ENCODE measurements at regions not wholly inside any gene's neighbourhood (a gene's known extent, or its start where the extent isn't known, plus 50 kb on each side); places are given as distances from the start of the nearest gene placed in this dataset.

DNA sequence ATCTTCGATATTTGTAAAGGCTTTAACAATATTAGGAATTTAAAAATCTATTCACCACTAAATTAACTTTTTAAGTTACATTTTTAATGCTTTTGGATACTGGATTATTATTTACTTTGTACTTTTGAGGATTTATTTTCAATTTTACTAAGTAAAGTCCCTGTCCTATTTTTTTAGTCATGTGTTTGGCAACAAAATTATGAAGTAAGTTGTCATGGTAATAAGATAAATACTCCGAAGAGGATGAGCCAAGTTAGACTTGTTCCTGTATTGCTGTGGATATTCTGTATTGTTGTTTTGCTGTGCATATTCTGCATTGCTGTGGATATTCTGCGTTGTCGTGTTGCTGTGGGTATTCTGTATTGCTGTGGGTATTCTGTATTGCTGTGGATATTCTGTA is 210.1 kb downstream of the MTRR start:
- FAIRE-seq (no peak), ATAC-seq (no peak), DNase-seq (ENCODE audit: low read depth, low spot score) (no peak)
- TF ChIP-seq MTA2 (IDR thresholded peaks at IDR 0.05; ENCODE audit: low read depth) = no peak
- TF ChIP-seq FOXK2 (IDR thresholded peaks at IDR 0.05) = no peak
- no peak for TF ChIP-seq STAT1 (conservative IDR thresholded peaks at IDR 0.05)
- no peak for TF ChIP-seq NFXL1 (IDR thresholded peaks at IDR 0.05; ENCODE audit: borderline replicate concordance)
- BruUV-seq (replicated peaks) = no TSS peak
- SMC1A ChIA-PET (ENCODE audit: uncharacterized antibody, unreplicated experiment) = no interaction called here
- no peaks in the 10 kb centered on the region for H3K36me3 ChIP-seq (ENCODE audit: control insufficient read depth in 2 of 2, insufficient read depth in 2 of 2, low read length in 1 of 2)
- no peak overlapping the region for H3K27ac ChIP-seq (ENCODE audit: control insufficient read depth, insufficient read depth)
- no peak overlapping the region for H3K4me2 ChIP-seq (ENCODE audit: control insufficient read depth, insufficient read depth)
- RAD21 ChIA-PET (ENCODE audit: unreplicated experiment) = no interaction called here
- H3K9ac ChIP-seq (ENCODE audit: control insufficient read depth, insufficient read depth, low read length) = no peak overlapping the region
- in situ Hi-C loops (cut with MboI) (no loop called here), intact Hi-C loops (cut with micrococcal nuclease; ENCODE audit: unreplicated experiment) (no loop called here)
- POLR2A ChIA-PET = no interaction called here
- H3K4me1 ChIP-seq (ENCODE audit: control insufficient read depth, insufficient read depth, low read length) = no peaks in the 10 kb centered on the region
- H4K20me1 ChIP-seq (ENCODE audit: control insufficient read depth, insufficient read depth) = no peaks in the 10 kb centered on the region
- no peaks in the 10 kb centered on the region; the same call in 2 of the 3 replicates for H3K9me3 ChIP-seq (replicated peaks; ENCODE audit: control insufficient read depth, insufficient read depth, low read length)
- H3K79me2 ChIP-seq (ENCODE audit: control insufficient read depth, insufficient read depth, low read length) = no peaks in the 10 kb centered on the region
- WGBS (ENCODE audit: insufficient coverage, insufficient replicate concordance, low lambda C conversion rate, missing lambda C conversion rate) = 59% methylated on average over 4 of the region's 4 CpGs
- H2AFZ ChIP-seq (ENCODE audit: control insufficient read depth, low read depth, low read length) = no peak overlapping the region
- no peaks in the 10 kb centered on the region for H3K27me3 ChIP-seq (replicated peaks in 1 of 2; ENCODE audit: control insufficient read depth in 2 of 2, insufficient read depth in 2 of 2, low read length in 1 of 2)
- CTCF ChIA-PET = no interaction called here
- H3K4me3 ChIP-seq = no peak overlapping the region

DNA sequence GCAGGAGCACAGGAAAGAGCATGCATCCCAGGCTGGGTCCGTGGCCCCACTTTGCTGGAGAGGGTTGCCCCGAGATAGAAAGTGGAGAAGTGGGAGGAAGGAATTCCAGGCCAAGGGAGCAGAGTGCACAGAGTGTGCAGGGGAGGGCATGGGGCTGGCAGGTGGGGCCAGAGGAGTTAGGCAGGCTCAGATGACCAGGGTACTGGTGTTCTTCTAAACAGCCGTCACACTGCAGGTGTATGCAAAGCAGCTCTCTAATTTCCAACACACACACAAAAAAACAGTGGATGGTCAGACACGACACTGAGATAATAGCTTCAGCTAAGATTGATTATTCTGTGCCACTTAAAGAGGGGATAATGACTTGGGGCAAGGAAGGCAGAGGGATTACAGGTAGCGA is 212.2 kb downstream of the MTRR start:
- Histone ChIP-seq H3K9ac (ENCODE audit: control insufficient read depth, insufficient read depth, low read length) (no peak overlapping the region), H3K4me3 (no peak overlapping the region), H3K4me2 (ENCODE audit: control insufficient read depth, insufficient read depth) (no peak overlapping the region), H2AFZ (ENCODE audit: control insufficient read depth, low read depth, low read length) (no peak overlapping the region), H3K4me1 (ENCODE audit: control insufficient read depth, insufficient read depth, low read length) (no peaks in the 10 kb centered on the region), H3K9me3 (replicated peaks; ENCODE audit: control insufficient read depth, insufficient read depth, low read length) (no peaks in the 10 kb centered on the region; the same call in 2 of the 3 replicates), H3K36me3 (ENCODE audit: control insufficient read depth in 2 of 2, insufficient read depth in 2 of 2, low read length in 1 of 2) (no peaks in the 10 kb centered on the region), H3K27ac (ENCODE audit: control insufficient read depth, insufficient read depth) (no peak overlapping the region), H3K27me3 (replicated peaks in 1 of 2; ENCODE audit: control insufficient read depth in 2 of 2, insufficient read depth in 2 of 2, low read length in 1 of 2) (no peaks in the 10 kb centered on the region), H3K79me2 (ENCODE audit: control insufficient read depth, insufficient read depth, low read length) (no peaks in the 10 kb centered on the region), H4K20me1 (ENCODE audit: control insufficient read depth, insufficient read depth) (no peaks in the 10 kb centered on the region)
- ChIA-PET CTCF (no interaction called here), SMC1A (ENCODE audit: uncharacterized antibody, unreplicated experiment) (no interaction called here), RAD21 (ENCODE audit: unreplicated experiment) (no interaction called here), POLR2A (no interaction called here)
- in situ Hi-C loops (cut with MboI) (no loop called here), intact Hi-C loops (cut with micrococcal nuclease; ENCODE audit: unreplicated experiment) (no loop called here)
- no peak for DNase-seq (ENCODE audit: low read depth, low spot score)
- no peak for FAIRE-seq
- 2% methylated on average over 5 of the region's 5 CpGs for WGBS (ENCODE audit: insufficient coverage, insufficient replicate concordance, low lambda C conversion rate, missing lambda C conversion rate)
- no peak for ATAC-seq
- BruUV-seq (replicated peaks) = no TSS peak
- TF ChIP-seq EP300 (IDR thresholded peaks at IDR 0.05; ENCODE audit: borderline replicate concordance in 1 of 2, control insufficient read depth in 1 of 2, low read depth in 2 of 2, low read length in 2 of 2) = no peak
- no peak for TF ChIP-seq NBN (IDR thresholded peaks at IDR 0.05)
- TF ChIP-seq NRF1 (conservative IDR thresholded peaks at IDR 0.05; ENCODE audit: low read depth, low read length) = no peak
- TF ChIP-seq, protein P1, sequence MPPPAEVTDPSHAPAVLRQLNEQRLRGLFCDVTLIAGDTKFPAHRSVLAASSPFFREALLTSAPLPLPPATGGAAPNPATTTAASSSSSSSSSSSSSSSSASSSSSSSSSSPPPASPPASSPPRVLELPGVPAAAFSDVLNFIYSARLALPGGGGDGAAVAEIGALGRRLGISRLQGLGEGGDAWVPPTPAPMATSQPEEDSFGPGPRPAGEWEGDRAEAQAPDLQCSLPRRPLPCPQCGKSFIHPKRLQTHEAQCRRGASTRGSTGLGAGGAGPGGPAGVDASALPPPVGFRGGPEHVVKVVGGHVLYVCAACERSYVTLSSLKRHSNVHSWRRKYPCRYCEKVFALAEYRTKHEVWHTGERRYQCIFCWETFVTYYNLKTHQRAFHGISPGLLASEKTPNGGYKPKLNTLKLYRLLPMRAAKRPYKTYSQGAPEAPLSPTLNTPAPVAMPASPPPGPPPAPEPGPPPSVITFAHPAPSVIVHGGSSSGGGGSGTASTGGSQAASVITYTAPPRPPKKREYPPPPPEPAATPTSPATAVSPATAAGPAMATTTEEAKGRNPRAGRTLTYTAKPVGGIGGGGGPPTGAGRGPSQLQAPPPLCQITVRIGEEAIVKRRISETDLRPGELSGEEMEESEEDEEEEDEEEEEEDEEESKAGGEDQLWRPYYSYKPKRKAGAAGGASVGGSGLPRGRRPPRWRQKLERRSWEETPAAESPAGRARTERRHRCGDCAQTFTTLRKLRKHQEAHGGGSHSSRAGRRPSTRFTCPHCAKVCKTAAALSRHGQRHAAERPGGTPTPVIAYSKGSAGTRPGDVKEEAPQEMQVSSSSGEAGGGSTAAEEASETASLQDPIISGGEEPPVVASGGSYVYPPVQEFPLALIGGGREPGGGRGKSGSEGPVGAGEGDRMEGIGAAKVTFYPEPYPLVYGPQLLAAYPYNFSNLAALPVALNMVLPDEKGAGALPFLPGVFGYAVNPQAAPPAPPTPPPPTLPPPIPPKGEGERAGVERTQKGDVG (CRISPR knock-in tag; IDR thresholded peaks at IDR 0.05) = no peak
- TF ChIP-seq, protein P2, sequence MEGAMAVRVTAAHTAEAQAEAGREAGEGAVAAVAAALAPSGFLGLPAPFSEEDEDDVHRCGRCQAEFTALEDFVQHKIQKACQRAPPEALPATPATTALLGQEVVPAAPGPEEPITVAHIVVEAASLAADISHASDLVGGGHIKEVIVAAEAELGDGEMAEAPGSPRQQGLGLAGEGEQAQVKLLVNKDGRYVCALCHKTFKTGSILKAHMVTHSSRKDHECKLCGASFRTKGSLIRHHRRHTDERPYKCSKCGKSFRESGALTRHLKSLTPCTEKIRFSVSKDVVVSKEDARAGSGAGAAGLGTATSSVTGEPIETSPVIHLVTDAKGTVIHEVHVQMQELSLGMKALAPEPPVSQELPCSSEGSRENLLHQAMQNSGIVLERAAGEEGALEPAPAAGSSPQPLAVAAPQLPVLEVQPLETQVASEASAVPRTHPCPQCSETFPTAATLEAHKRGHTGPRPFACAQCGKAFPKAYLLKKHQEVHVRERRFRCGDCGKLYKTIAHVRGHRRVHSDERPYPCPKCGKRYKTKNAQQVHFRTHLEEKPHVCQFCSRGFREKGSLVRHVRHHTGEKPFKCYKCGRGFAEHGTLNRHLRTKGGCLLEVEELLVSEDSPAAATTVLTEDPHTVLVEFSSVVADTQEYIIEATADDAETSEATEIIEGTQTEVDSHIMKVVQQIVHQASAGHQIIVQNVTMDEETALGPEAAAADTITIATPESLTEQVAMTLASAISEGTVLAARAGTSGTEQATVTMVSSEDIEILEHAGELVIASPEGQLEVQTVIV (IDR thresholded peaks at IDR 0.05; ENCODE audit: borderline replicate concordance, partially characterized antibody) = no peak
- TF ChIP-seq, protein P3, sequence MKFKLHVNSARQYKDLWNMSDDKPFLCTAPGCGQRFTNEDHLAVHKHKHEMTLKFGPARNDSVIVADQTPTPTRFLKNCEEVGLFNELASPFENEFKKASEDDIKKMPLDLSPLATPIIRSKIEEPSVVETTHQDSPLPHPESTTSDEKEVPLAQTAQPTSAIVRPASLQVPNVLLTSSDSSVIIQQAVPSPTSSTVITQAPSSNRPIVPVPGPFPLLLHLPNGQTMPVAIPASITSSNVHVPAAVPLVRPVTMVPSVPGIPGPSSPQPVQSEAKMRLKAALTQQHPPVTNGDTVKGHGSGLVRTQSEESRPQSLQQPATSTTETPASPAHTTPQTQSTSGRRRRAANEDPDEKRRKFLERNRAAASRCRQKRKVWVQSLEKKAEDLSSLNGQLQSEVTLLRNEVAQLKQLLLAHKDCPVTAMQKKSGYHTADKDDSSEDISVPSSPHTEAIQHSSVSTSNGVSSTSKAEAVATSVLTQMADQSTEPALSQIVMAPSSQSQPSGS (IDR thresholded peaks at IDR 0.05; ENCODE audit: low read length) = no peak
- no peak for TF ChIP-seq POLR2A (IDR thresholded peaks at IDR 0.05; ENCODE audit: low read depth, low read length)
- no peak for TF ChIP-seq PML (IDR thresholded peaks at IDR 0.05; ENCODE audit: low read length)
- no peak for TF ChIP-seq DPF2 (IDR thresholded peaks at IDR 0.05)

Data from GM12878 (cell line).